HCT116 (cell line): ENCODE measurements at regions not wholly inside any gene's neighbourhood (a gene's known extent, or its start where the extent isn't known, plus 50 kb on each side); places are given as distances from the start of the nearest gene placed in this dataset.

Experiments
- ELF1 ChIP-seq: IDR thresholded peaks from 2 replicates; pipeline ENCODE4 v1.6.1; 2012; ENCODE audit warnings: low read depth, borderline replicate concordance
- EZH2phosphoT487 ChIP-seq: fragments of 200-600 bp; IDR thresholded peaks from 2 replicates; pipeline ENCODE4 v1.6.1; 2018; ENCODE audit warnings: antibody characterized with exemption, borderline replicate concordance
- POLR2A ChIP-seq: IDR thresholded peaks from 2 replicates; pipeline ENCODE4 v1.7.0; 2011; ENCODE audit warnings: borderline replicate concordance; ENCODE audit not compliant: insufficient read depth, insufficient read length; ENCODE audit errors: extremely low read depth
- REST ChIP-seq: IDR thresholded peaks from 2 replicates; pipeline ENCODE4 v1.6.1; 2012; ENCODE audit warnings: low read depth
- SIN3A ChIP-seq: IDR thresholded peaks from 2 replicates; pipeline ENCODE4 v1.6.1; 2012; ENCODE audit warnings: low read depth
- TF ChIP-seq, protein P1 (sequence below), 3 experiments: fragments of 200-600 bp in 1 of 3; sonication (generic) in 1 of 3; IDR thresholded peaks in 2 of 3; conservative IDR thresholded peaks in 1 of 3; 2 replicates each; pipeline ENCODE4 v1.5.1; 2012 to 2017; ENCODE audit warnings: low read depth in 2 of 3, low read length in 2 of 3, antibody characterized with exemption in 1 of 3, borderline replicate concordance in 1 of 3, control low read depth in 1 of 3, mild to moderate bottlenecking in 1 of 3, mixed read lengths in 1 of 3, mixed run types in 1 of 3, moderate library complexity in 1 of 3; ENCODE audit not compliant: insufficient read depth in 1 of 3

GRCh38 chr11:22441831-22442230 is 103.7 kb downstream of the SLC17A6 start:
- no peak for TF ChIP-seq ELF1
- no peak for TF ChIP-seq POLR2A
- TF ChIP-seq, protein P1, sequence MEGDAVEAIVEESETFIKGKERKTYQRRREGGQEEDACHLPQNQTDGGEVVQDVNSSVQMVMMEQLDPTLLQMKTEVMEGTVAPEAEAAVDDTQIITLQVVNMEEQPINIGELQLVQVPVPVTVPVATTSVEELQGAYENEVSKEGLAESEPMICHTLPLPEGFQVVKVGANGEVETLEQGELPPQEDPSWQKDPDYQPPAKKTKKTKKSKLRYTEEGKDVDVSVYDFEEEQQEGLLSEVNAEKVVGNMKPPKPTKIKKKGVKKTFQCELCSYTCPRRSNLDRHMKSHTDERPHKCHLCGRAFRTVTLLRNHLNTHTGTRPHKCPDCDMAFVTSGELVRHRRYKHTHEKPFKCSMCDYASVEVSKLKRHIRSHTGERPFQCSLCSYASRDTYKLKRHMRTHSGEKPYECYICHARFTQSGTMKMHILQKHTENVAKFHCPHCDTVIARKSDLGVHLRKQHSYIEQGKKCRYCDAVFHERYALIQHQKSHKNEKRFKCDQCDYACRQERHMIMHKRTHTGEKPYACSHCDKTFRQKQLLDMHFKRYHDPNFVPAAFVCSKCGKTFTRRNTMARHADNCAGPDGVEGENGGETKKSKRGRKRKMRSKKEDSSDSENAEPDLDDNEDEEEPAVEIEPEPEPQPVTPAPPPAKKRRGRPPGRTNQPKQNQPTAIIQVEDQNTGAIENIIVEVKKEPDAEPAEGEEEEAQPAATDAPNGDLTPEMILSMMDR (IDR thresholded peaks at IDR 0.05 in 2 of 3, conservative IDR thresholded peaks at IDR 0.05 in 1 of 3; ENCODE audit: borderline replicate concordance in 1 of 3, insufficient read depth in 1 of 3, low read depth in 2 of 3, low read length in 2 of 3) = no peak
- no peak for TF ChIP-seq REST
- no peak for TF ChIP-seq EZH2phosphoT487
- no peak for TF ChIP-seq SIN3A
